GM13977 (cell line): ENCODE measurements at regions not wholly inside any gene's neighbourhood (a gene's known extent, or its start where the extent isn't known, plus 50 kb on each side); places are given as distances from the start of the nearest gene placed in this dataset.

ENCODE experiments used
- DNase-seq: peaks from one replicate; pipeline ENCODE4 v3.0.0; 2012; ENCODE audit warnings: low spot score
- in situ Hi-C: fragments of 300-500 bp; cut with MboI; formaldehyde crosslinking; loops from one replicate; pipeline ENCODE4 v1.12.0; 2022; ENCODE audit warnings: low sequenced_read_pairs, low pct_unique_long_range_greater_than_20kb, mixed read lengths, inconsistent platforms; ENCODE audit not compliant: unreplicated experiment
- TF ChIP-seq, protein P1 (sequence below): IDR thresholded peaks from 2 replicates; pipeline ENCODE4 v1.5.1; 2012; ENCODE audit warnings: mild to moderate bottlenecking, control low read depth; ENCODE audit not compliant: insufficient read depth; ENCODE audit errors: extremely low read depth, missing control alignments

DNA sequence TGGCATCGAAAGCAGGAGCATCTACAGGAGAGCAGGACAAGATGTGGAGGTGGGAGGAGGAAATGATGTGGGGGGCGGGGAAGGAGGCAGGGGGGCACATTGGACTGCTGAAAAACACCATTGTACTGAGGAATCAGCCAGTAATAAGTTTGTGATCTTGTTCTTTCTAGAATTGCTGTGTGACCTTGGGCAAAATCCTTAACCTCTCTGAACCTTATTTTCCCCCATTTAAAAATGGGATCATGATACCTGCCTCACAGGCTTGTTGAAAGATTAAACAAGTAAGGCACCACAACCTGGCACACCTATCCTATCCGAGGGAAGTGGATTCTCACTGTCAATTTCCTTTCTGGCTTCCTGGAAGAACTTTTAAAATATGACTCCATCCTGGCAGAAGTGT, 56.9 kb upstream of the ARRDC4 start:
- in situ Hi-C loops: loop anchor here (25.0 kb wide), 1 partner anchor 509 kb away; no protein-coding TSS in a partner anchor
- DNase-seq: no peak
- TF ChIP-seq, protein P1, sequence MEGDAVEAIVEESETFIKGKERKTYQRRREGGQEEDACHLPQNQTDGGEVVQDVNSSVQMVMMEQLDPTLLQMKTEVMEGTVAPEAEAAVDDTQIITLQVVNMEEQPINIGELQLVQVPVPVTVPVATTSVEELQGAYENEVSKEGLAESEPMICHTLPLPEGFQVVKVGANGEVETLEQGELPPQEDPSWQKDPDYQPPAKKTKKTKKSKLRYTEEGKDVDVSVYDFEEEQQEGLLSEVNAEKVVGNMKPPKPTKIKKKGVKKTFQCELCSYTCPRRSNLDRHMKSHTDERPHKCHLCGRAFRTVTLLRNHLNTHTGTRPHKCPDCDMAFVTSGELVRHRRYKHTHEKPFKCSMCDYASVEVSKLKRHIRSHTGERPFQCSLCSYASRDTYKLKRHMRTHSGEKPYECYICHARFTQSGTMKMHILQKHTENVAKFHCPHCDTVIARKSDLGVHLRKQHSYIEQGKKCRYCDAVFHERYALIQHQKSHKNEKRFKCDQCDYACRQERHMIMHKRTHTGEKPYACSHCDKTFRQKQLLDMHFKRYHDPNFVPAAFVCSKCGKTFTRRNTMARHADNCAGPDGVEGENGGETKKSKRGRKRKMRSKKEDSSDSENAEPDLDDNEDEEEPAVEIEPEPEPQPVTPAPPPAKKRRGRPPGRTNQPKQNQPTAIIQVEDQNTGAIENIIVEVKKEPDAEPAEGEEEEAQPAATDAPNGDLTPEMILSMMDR: no peak

DNA sequence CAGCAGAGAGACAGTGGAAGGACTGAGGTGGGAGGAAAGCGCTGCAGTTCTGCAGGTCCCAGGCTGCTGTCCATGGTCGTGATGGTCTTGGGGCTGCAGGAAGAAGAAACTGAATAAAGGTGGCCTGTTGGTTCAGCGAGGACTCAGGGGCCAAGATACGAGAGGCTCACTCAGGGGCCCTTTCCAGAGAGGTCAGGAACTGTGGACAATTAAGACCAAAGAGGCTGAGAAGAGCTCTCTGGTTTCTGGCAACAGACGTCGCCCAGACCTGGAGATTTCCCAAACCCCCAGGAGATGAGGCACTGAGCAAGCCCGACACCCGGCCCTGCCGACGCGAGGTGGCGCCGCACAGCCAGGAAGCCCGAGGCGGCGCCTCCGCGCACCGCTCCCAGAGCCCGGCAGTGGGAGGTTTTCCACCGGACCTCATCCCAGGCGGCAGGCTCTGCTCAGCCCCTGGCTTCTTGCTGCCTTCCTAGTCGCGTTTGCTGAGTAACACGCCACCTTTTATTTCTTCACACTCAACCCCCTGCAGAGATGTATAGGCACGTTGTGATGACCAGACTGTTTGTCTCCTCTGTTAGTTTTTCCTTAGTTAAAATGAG, 56.4 kb upstream of the ARRDC4 start:
- TF ChIP-seq, protein P1: no peak
- DNase-seq: no peak
- in situ Hi-C loops: loop anchor here (25.0 kb wide), 1 partner anchor 508 kb away; no protein-coding TSS in a partner anchor

DNA sequence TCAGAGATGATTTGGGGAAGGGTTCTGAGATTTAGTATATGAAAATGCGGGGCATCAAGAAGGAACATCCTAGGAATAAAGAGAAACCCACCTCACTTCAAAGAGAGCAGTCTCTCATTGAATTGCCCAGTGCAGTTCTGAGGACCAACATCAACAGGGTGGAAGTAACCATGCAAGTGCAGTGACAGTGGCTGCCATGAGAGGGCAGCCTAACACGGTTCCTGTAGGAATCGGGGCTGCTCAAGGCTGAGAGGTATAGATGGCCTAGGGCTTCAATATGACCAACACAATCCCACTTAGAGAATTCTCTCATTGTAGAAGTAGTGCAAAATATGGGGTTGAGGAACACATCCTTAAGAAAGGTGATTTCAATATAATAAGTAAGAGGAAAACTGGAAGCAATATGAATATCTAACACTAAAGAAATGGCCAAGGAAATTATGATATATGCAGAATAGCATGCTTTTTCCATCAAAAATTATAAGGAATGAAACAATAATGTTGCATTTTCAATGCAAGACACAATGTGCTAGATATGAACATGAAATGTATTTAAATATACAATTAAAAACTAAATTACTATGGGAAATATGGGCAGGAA, 51.1 kb upstream of the ARRDC4 start:
- DNase-seq: peak; percentile 64
- TF ChIP-seq, protein P1: peak; percentile 82
- in situ Hi-C loops: loop anchor here (25.0 kb wide), 1 partner anchor 503 kb away; no protein-coding TSS in a partner anchor
